ENCODE measurements at regions not wholly inside any gene's neighbourhood (a gene's known extent, or its start where the extent isn't known, plus 50 kb on each side); places are given as distances from the start of the nearest gene placed in this dataset.

DNA sequence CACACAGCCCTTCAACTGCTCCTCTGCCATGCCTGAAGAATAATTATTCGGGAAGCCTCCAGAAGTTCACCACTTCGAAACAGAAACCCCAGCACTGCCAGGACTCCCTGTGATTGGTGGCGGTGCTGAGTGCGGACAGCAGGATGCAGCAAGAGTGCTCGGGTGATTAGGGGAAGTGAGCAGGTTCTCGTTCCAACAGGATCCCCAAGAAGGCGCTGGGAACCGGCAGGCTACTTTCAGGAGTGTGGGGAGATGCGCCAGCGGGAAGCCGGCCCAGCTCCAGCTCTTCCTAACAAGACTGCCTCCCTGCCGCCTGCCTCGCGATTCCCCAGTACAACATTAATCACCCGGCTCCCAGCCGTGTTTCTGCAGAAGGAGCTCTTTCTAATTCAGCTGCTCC, 630.2 kb downstream of the BRD1 start:
- no peak for DNase-seq

DNA sequence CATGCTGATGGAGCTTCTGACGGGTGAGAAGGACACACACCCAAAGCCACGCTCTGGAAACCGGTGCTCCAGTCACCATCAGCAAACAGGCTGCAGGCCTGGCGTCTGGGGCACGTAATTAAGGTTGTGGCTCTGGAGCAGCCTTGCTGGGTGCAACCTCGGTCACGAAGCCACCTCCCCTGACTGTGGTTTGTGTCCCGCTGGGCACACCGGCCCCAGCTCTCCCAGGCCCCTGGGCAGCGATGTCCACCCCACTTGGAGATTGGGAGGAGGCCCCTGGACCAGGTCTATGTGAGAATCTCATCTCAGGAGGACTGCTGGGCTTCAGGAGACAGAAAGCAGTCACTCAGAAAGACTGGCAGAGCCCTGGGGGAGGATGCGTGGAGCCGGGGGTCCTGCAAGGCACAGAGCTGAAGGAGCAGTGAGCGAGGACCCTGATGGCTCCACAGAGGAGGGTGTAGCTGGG, 631.6 kb downstream of the BRD1 start:
- DNase-seq: no peak

DNA sequence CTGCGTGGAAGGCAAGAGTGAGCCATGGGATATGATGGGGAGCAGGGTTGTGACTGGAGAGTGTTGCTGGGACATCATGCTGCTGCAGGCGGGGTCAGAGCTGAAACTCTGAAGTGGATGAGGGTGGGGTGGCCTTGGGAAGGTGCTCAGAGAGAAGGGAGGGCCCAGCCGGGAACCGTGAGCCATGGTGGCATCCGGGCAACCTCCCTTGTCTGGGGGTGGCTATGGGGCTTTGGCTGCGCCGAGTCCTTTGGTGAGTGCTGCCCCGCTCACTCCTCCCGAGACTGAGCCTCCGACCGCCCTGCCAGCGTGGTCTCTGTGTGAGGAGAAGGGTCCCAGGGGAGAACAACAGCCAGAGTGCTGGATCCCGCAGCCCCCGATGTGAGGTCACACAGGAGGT, 632.0 kb downstream of the BRD1 start:
- DNase-seq: no peak

DNA sequence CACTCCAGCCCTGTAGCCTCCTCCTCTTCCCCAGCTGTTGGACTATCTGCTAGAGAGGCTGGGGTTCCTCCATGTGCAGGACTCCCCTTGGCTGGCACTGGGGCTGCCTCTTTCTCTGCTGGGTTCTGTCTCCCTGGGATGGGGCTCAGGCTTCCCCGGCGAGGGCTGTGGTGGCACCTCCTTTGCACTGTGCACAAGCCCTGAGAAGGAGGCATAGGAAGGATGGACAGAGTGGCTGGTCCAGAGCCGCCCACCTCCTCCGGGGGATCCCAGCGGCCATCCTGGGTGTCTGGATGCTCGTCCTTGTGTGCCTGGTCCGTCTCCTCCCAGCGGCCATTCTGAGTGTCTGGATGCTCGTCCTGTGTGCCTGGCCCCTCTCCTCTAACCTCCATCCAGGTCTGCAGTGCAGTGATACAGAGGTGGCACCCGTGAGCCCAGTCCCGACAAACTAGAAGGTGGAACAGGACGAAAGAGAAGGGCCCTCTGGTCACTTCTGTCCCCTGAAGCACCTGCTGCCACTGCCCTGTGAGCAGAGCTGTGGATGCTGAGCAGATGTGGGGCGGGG, 633.7 kb downstream of the BRD1 start:
- DNase-seq: no peak

DNA sequence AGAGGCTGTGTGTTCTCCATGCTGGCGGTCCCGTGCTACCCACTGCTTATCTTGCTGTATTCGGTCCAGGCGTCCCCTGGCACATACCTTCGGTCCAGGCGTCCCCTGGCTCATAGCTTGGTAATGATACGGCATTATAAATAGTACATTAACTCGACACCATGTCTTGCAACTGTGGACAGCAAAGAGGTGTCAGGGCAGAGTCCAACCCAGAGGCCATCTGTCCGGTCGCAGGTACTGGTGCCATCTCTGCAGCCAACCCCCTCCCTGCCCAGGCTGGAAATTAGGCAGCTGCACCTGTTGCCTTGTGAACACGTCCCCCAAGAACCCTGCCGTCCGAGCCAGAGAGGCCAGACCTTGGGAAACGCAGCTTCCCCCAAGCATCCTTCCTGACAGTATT, 634.3 kb downstream of the BRD1 start:
- no peak for DNase-seq

DNA sequence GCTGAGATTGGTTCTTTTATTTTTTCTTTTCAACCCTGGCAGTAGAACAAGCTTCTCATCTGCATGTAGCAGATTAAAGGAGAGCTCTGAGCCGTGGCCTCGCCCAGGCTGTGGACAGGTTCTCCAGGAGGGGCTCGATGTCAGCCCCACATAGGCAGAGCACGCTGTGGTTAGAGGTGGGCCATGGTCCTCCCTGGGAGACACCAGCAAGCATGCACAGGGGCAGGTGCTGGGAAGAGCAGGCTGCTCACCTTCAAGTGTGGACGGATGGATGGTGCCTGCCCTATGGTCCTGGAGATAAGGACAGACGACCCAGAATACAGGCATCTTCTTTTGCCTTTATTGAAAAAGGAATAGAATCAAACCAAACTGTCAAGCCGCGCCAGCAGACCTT, 634.8 kb downstream of the BRD1 start:
- DNase-seq: no peak

DNA sequence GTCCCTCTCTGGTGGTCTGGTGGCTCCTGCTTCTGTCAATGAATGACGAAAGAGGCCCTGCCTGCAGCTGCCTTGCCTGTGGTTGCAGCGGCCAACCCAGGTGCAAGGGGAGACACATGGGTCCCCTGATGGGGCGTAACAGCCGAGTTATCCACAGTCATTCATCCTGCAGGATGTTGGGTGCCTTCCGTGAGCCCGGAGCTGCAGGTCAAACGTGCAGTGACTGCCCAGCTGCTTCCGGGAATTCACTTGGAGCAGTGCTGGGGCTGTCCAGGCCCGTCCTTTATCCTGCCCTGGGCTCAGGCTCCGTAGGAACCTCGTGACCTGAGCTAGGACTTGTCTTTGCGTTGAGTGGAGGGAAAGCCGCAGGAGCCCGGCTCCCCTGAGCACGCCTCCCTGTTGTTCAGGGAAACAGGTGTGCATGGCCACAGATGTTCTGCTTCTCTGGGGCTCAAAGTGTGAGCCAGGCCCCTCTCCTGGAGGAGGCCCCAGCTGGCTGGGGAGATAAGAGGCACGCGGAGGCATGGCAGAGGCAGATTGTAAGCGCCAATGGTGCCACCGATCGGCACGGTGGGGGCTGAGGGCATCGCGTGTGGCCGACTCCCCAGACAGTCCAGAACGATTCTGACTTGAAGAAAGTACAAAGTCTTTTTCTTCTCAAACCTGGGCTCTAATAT, 635.4 kb downstream of the BRD1 start:
- no peak for DNase-seq

DNA sequence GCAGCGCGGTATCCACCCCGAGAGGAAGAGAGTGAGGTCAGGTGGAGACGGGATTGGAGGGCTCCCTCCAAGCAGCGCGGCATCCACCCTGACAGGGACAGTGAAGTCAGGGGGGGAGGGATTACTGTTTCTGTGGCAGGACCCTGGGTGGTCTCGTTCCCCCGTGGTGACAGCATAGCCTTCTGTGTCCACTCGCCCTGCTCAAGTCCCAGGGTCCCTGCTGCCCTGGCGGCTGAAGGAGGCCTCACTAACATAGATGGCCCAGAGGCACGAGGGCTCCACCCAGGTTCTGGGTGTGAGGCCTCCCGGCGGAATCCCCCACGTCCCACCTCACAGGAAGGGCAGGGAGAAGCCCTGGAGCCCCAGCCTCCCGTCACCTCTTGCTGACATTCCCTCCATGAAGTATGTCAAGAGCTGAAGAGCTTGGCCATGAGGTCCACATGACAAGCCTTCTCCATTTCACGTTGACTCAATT, 636.1 kb downstream of the BRD1 start:
- DNase-seq: no peak

DNA sequence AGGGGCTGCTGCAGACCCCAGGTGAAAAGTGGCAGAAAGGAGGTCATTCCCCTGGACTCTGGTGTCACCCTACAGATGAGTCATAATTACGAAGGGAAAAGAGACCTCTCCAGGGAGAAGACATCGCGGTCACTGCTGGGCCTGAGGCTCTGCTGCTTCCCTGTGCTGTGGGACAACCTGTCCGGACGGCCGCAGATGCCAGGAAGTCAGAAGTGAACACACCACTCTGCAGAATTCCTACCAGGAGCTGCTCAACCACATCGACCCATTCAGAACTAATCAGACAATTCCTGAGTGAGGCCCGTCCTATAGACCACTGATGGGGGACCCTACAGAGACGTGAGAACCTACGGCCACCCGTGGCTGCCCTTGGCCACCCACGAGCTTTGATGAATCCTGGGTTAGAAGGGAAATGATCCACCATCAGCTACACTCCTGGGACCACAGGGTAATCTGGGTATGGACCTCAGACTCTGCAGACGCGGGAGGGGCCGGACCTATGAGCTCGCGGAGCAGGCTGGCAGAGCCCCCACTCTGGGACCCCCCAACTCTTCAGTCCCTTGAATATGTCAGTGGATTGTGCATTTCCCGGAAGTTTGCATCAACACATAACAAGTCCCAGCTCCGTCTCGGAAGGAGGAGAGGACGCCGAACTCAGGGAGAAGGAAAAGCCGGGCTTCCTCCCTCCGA, 636.7 kb downstream of the BRD1 start:
- DNase-seq: no peak

DNA sequence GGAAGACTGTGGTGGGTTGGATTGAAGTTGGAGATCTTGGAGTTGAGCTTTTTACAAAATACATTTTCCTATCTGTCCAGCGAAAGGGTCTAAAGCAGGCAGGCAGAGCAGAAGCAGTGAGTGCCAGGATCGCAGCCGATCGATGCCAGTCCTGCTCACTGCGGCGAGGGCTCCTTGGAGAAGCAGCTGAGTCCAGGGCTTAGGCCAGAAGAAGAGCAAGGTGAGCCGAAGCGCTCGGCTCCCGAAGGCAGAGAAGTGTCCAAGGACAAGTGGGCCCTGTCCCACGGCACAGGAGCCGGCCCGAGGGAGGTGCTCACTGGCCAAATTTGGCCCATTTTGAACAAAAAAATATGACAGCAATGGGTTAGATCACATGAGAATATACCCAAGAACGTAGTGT, 637.8 kb downstream of the BRD1 start:
- DNase-seq: no peak

DNA sequence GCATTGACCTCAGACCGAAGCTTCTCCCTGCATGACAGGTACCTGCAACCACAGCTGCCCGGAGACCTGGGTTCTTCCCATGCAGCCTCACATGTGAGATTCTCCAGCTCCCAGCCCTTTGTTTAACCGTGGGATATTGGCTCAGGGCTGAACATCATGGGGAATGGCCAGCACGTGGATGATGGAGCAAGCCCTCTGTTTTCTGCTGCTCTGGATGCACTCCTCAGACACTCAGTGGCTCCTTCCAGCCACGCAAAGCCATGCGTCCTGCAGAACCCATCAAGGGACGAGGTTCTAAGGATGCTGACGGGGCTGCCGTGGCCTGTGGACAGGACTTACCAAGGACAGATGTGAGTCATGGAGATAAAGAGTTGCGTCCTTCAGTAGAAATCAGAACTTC, 639.1 kb downstream of the BRD1 start:
- no peak for DNase-seq

DNA sequence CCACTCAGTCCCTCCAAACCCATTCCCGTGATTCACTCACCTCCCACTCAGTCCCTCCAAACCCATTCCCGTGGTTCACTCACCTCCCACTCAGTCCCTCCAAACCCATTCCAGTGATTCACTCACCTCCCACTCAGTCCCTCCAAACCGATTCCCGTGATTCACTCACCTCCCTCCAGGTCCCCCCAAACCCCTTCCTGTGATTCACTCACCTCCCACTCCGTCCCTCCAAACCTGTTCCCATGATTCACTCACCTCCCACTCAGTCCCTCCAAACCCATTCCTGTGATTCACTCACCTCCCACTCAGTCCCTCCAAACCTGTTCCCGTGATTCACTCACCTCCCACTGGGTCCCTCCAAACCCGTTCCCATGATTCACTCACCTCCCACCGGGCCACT, 639.6 kb downstream of the BRD1 start:
- no peak for DNase-seq

DNA sequence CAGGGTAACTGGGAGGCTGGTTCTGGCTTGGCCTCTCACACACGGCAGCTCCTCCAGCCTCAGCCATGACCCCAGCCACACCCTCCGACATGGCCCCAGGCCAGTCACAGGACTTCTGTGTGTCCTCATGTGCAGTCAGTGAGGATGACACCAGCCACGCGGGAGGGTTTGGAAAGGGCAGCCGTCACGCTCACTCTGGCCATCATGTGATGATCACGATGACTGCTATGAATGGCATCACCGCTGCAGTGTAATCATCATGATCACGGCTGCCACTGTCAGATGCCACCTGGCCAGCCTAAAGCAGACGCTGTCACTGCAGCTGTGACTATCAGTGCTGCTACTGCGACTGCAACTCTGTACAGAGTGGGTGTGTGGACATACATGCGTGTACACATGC, 640.9 kb downstream of the BRD1 start:
- no peak for DNase-seq

DNA sequence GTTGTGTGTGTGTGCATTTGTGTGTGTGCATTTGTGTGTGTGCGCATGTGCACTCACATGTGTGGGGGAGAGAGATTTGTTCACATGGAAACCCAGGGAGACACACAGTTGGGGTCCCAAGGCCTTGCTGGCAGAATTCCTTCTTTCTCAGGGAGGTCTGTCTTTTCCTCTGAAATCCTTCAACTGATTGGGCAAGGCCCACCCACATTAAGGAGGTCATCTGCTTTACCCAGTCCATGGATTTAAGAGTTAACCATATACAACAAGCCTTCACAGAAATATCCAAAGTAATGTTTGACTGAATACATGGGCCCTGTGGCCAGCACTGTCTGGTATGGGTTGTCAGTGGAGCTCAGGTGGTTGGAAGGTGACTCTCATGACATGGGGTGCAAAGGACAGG, 641.4 kb downstream of the BRD1 start:
- no peak for DNase-seq

DNA sequence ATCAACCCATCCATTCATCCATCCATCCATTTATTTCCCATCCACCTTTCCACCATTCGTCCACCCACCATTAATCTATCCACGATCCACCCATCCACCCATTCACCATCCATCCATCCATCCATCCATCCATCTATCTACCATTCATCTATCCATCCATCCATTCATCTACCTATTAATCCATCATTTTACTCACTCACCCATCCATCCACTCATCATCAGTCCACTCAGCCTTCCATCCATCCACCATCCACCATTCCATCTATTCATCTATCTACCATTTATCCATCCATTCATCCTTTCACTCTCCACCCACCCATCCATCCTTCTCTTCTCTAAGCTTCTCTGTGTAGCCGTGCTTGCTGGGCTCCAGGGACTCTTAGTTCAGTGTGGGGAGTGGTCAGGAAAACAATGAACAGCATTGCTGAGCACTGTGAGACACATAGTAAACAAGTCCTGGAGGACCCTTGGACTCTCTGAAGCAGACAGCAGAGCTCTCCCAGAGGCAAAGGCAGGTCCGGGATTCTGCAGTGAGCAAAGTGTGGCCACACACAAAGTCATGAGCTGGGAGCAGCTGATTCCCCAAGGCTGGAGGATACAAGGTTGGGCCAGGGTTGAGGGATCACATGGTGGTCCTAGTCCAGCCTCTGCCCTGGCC, 642.2 kb downstream of the BRD1 start:
- no peak for DNase-seq

DNA sequence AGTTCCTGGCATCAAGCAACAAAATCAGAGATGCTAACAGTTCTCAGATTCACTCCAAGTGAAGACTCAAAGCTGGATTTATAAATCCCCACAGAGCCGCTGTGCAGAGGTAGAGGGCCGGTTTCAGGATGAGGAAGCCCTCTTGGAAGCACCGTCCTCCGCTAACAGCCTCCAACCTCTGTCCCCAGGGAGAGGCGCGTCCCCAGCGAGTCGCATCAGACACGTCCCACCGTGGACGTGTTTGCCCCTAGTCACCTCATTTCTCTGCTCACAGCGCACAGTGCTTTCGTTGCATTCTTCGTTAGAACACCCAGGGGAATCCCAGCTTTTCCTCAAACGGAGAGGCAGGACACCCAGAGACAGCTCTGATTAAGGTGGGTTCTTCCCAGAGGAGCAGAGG, 642.9 kb downstream of the BRD1 start:
- no peak for DNase-seq

DNA sequence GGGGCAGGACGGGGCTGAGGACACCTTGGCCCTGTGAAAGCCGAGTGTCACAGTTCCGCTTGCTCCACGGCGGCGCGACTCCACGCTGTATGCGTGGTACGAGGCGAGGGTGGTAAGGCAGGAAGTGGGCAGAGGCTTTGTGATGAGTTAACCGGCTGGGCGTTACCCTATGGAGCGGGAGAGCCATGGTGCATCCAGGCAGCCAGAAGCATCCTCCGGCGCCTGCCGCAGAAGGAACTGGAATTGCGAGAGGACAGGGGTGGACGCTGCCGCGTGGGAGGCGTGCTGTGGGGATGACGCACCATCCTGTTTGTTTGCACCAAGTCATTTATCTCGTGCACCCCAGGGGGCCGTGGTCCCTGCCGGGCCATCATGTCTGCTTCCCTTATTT, 643.9 kb downstream of the BRD1 start:
- no peak for DNase-seq

DNA sequence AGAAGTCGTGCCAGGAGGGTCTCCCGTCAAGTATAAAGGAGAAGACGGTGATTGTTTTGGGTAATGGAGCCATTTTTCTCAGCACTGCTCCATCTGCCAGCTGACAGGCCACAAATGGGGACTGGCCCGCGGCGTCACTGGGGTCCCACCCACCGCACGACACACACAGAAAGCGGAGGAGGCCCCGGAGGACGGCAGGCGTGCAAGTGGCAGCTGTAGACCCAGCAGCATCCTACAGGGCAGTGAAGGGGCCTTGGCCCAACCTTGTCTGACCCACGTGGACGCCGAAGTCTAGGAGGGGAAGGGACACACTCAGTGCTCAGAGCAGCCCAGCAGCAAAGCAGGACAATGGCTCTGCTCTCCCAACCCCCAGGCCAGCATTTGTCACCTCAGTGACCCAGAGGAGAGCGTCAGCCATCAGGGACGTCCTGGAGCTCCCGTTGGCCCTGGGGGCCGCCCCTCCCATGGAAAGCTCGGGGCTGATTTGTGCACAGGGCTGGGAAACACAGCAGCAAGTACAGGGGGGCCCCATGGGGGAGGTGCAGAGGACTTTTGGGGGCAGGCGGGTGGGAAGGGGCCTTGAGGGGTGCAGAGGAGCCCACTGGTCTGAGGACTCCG, 644.4 kb downstream of the BRD1 start:
- DNase-seq: no peak

DNA sequence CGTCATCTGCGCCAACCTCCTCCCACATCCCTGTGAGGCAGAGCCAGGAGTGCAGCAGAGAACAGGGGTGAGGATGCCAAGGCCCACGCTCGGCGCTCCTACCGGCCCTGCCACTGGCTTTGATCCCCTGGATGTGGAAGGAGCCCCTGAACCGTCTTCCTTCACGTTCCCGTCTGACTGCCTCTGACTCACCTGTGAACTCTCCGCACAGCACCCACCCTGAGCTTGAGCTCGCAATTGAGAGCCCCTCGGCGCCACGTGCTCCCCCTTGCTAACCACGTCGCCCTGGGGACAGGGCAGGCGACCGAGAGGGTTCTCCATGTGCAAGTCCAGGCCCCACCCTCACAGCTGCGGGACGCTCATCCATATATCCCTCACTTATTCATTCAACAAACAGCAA, 645.3 kb downstream of the BRD1 start:
- no peak for DNase-seq

DNA sequence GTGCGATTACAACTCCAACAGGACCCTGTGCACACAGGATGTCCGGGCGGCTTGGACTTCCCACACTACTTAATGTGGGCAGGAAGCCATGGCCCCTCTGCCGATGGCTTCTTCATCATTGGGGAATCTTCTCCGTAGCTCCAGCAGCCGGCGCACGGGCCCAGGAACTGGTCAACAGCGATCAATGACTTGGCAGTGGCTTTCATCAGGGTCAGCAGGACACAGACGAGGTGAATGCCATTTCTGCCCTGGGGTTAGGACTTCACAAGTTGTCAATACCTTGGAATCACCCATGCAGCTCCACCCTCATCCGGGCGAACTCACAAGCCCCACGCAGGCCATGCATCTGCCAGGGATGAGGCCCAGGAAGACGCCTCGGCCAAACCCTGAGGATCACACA, 645.7 kb downstream of the BRD1 start:
- no peak for DNase-seq

DNA sequence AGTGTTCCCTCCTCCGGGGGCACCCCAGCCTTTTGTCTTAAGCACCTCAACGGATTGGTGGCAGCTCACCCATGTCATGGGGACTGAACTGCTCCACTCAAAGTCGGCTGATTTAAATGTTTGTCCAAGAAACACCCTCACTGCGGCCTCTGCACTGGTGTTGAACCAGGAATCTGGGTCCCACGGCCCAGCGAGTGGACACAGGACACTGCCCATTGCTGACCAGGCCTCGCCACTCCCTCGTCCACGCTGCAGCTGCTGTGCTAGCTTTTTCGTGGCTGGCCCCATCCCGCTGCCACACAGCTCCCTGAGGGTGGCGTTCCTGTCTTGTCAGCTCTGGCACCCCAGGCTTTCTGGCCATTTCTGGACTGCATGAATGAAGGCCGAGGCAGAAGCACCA, 646.2 kb downstream of the BRD1 start:
- DNase-seq: no peak

DNA sequence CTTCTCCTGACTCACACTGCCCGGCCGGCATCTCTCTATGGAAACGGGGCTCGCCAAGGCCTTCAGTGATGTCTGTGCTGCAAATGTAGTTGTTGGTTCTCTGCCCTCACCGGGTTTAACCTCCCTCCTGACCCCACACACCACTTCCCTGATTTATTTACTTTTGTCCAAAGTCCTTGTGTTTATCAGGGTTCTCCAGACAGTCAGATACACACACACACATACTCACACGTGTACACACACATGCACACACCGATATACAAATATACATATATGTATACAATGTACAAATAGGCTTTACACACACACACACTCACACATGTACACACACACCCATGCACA, 647.0 kb downstream of the BRD1 start:
- no peak for DNase-seq

DNA sequence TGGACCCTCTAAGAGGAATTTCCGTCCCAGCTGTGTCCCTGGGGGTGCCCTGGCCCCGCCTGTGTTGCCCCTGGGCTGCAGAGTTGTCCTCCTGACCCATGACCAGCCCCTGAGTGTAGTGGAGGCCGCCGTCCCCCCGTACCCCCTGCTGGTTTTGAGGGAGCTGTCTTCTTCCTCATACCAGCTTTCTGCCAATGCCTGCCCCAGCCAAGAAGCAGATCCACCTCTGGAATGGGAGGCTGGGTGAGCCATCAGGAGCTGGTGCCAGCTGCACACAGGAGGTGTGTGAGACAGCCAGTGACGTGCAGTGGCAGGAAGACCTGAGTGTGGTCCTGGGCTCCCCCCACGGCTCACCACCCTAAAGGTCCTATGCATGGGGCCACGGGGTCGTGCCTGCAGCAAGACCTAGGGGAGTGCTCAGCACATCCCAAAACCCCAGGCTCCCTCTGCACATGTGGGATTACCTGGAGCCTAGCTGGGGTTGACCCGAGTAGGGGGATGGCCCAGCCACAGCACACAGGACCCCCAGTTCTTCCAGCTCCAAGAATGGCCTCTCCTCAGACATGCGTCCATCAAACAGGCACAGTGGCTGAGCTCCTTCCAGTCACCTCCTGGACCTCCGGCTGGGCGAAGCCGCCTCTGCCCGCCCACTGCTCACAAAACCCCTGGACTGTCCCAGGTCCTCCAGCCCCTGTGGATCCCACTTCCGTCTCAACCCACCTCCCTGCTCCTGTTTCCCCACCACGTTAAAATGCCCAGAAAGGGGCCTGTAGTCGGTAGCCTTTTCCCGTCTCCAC, 647.6 kb downstream of the BRD1 start:
- DNase-seq: no peak
